Astrocyte of the spinal cord (primary cell): ENCODE measurements at regions not wholly inside any gene's neighbourhood (a gene's known extent, or its start where the extent isn't known, plus 50 kb on each side); places are given as distances from the start of the nearest gene placed in this dataset.
"Not testable (repeated sequence)": the region's sequence is repeated elsewhere in the genome, so short reads cannot be mapped to it uniquely, and the experiment has no call there.

Experiments
- DNase-seq: peaks from one replicate; pipeline ENCODE4 v3.0.0; 2011; ENCODE audit warnings: low read depth, low spot score
- H3K4me3 ChIP-seq: 2 replicates; pipeline ENCODE4 v1.5.1; 2011; ENCODE audit warnings: low read depth, mild to moderate bottlenecking, low read length, moderate library complexity
- CTCF ChIP-seq: IDR thresholded peaks from 2 replicates; pipeline ENCODE4 v1.5.1; 2012; ENCODE audit warnings: low read depth, mild to moderate bottlenecking, low read length, inconsistent platforms
- in situ Hi-C: cut with HindIII; loops from 2 replicates; pipeline ENCODE4 v1.10.0; 2017; ENCODE audit warnings: low sequenced_read_pairs

- DNase-seq: no peak
- in situ Hi-C loops: no loop called here
- no peak for TF ChIP-seq CTCF
- H3K4me3 ChIP-seq: no peak overlapping the region
Observed at GRCh38 chr1:227508431-227508830, 54.9 kb upstream of the ZNF678 start.

- in situ Hi-C loops, H3K4me3 ChIP-seq, DNase-seq: not testable (repeated sequence)
Observed at GRCh38 chr1:227506490-227507393, 56.6 kb upstream of the ZNF678 start.

GRCh38 chr1:227496045-227496444 lies 67.3 kb upstream of the ZNF678 start:
- H3K4me3 ChIP-seq, in situ Hi-C loops, DNase-seq: not testable (repeated sequence)

- DNase-seq, in situ Hi-C loops, H3K4me3 ChIP-seq: not testable (repeated sequence)
Observed at GRCh38 chr1:227493863-227494551, 69.3 kb upstream of the ZNF678 start.

GRCh38 chr1:227490478-227490877 lies 72.9 kb upstream of the ZNF678 start:
- in situ Hi-C loops: no loop called here
- H3K4me3 ChIP-seq: no peak overlapping the region
- no peak for TF ChIP-seq CTCF
- no peak for DNase-seq

GRCh38 chr1:227490001-227490400 lies 73.4 kb upstream of the ZNF678 start:
- in situ Hi-C loops: no loop called here
- DNase-seq: no peak
- no peak overlapping the region for H3K4me3 ChIP-seq
- no peak for TF ChIP-seq CTCF

- no peak overlapping the region for H3K4me3 ChIP-seq
- TF ChIP-seq CTCF: no peak
- DNase-seq: no peak
- in situ Hi-C loops: no loop called here
Observed at GRCh38 chr1:227489572-227489971, 73.8 kb upstream of the ZNF678 start.

GRCh38 chr1:227487606-227488005 lies 75.8 kb upstream of the ZNF678 start:
- no peak overlapping the region for H3K4me3 ChIP-seq
- no peak for DNase-seq
- TF ChIP-seq CTCF: no peak
- in situ Hi-C loops: no loop called here
